GM19438 (cell line): ENCODE measurements at regions not wholly inside any gene's neighbourhood (a gene's known extent, or its start where the extent isn't known, plus 50 kb on each side); places are given as distances from the start of the nearest gene placed in this dataset.
"Not testable (repeated sequence)": the region's sequence is repeated elsewhere in the genome, so short reads cannot be mapped to it uniquely, and the experiment has no call there.

Experiments used
- ATAC-seq: cut with Tn5 transposase; IDR thresholded peaks from one replicate; pipeline ENCODE4 v1.9.1; 2021; ENCODE audit warnings: low read depth; ENCODE audit not compliant: unreplicated experiment

GRCh38 chr1:181191494-181192040, 103.1 kb downstream of the IER5 start:
- ATAC-seq: no peak

- no peak for ATAC-seq
Observed at GRCh38 chr1:181192316-181192715, 103.8 kb downstream of the IER5 start.

- ATAC-seq: no peak
Observed at GRCh38 chr1:181202986-181203555, 114.6 kb downstream of the IER5 start.

- ATAC-seq: no peak
Observed at GRCh38 chr1:181204530-181204929, 116.0 kb downstream of the IER5 start.

- no peak for ATAC-seq
Observed at GRCh38 chr1:181205901-181206300, 117.4 kb downstream of the IER5 start.

- ATAC-seq: no peak
Observed at GRCh38 chr1:181206513-181206912, 118.0 kb downstream of the IER5 start.

- ATAC-seq: no peak
Observed at GRCh38 chr1:181206979-181207790, 118.7 kb downstream of the IER5 start.

GRCh38 chr1:181208083-181208482, 119.6 kb downstream of the IER5 start:
- no peak for ATAC-seq

- ATAC-seq: no peak
Observed at GRCh38 chr1:181208967-181209366, 120.5 kb downstream of the IER5 start.

- no peak for ATAC-seq
Observed at GRCh38 chr1:181213056-181213455, 124.6 kb downstream of the IER5 start.

- no peak for ATAC-seq
Observed at GRCh38 chr1:181216591-181216994, 128.1 kb downstream of the IER5 start.

- no peak for ATAC-seq
Observed at GRCh38 chr1:181219938-181220337, 131.4 kb downstream of the IER5 start.

GRCh38 chr1:181221078-181221477, 132.6 kb downstream of the IER5 start:
- no peak for ATAC-seq

GRCh38 chr1:181222972-181223505, 134.5 kb downstream of the IER5 start:
- no peak for ATAC-seq

- not testable (repeated sequence) for ATAC-seq
Observed at GRCh38 chr1:181226728-181227127, 138.2 kb downstream of the IER5 start.

GRCh38 chr1:181239086-181239485, 150.6 kb downstream of the IER5 start:
- ATAC-seq: no peak

- ATAC-seq: not testable (repeated sequence)
Observed at GRCh38 chr1:181246320-181246719, 157.8 kb downstream of the IER5 start.

GRCh38 chr1:181248361-181248760, 159.9 kb downstream of the IER5 start:
- ATAC-seq: not testable (repeated sequence)

GRCh38 chr1:181249186-181249585, 160.7 kb downstream of the IER5 start:
- no peak for ATAC-seq

- no peak for ATAC-seq
Observed at GRCh38 chr1:181250038-181250437, 161.5 kb downstream of the IER5 start.

- ATAC-seq: no peak
Observed at GRCh38 chr1:181251001-181251712, 162.7 kb downstream of the IER5 start.
